Nucleus accumbens (tissue), 56 donors: ENCODE measurements at regions not wholly inside any gene's neighbourhood (a gene's known extent, or its start where the extent isn't known, plus 50 kb on each side); places are given as distances from the start of the nearest gene placed in this dataset.

Experiments used
- DNase-seq, 56 donors: peaks; one replicate each; lab custom pipeline; 2025; lab: John Stamatoyannopoulos, UW

GRCh38 chr12:116400636-116401372 is 123.3 kb upstream of the MED13L start:
- DNase-seq: peak in 3 of 56 donors; percentile 0 to 10 (median 5)

DNA sequence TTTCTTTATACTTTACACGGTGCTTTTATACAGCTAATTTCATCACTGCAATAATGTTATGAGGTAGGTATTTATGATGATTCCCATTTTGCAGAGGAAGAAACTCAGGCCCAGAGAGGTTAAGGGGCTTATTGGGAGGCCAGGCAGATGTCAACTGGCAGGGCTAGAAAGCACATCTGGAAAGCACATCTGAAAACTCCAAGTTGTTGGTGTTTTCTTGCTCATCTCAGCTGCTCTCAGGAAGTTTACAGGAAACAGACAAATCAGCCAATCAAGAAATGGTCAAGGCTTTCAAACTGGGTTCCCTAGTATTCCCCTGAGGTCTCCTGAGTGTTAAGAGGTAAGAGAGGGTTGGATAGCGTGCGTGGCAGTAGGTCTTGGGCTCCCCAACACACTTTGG is 124.1 kb upstream of the MED13L start:
- no peak for DNase-seq

- no peak for DNase-seq
Measured at GRCh38 chr12:116402163-116402939, 124.9 kb upstream of the MED13L start.

- DNase-seq: no peak
Measured at GRCh38 chr12:116403546-116403945, 126.1 kb upstream of the MED13L start.

DNA sequence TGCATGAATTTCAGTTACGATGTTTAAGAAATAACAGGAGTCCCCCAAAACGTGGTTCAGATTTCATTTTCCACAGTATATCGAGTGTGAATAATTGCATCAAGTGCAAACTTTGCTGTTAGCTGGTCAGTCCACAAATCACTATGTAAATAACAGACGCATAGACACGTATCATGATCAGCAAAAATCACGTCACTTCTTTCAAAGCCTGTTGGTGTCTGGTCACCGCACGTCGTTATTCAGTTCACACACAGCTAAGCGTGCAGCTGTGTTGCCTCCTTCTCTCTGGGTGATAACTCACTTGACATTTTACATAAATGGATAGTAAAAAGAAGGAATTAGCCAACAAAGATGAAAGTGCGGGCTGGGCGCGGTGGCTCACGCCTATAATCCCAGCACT is 126.8 kb upstream of the MED13L start:
- DNase-seq: no peak

DNA sequence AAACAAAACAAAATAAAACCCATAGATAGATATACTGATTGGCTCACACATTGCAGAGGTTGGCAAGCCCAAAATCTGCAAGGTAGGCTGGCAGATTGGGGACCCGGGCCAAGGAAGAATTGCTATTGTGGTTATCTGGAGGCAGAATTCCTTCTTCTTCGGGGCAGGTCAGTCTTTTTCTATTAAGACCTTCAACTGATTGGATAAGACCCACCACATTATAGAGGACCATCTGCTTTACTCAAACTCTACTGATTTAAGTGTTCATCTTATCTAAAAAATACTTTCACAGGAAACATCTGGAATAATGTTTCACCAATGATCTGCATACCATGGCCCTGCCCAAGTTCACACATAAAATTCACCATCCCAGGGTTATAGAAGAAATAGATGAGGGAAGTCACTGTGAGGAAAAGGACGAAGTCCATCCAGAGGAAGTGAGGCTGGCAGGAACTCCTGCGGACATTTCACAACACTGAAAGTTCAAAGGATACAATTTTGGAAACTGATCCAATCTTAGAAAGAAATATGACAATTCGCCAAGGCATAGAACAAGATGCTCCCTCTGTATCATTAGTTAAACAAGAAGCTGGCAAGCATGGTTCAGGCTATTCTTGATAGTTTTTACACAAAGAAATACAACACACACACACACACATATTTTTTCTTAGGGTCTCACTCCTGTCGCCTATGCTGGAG is 127.6 kb upstream of the MED13L start:
- no peak for DNase-seq

- peak in 10 of 56 donors; percentile 2 to 18 (median 11) for DNase-seq
Measured at GRCh38 chr12:116406529-116406928, 129.0 kb upstream of the MED13L start.

GRCh38 chr12:116408489-116409250 is 131.2 kb upstream of the MED13L start:
- no peak for DNase-seq

DNA sequence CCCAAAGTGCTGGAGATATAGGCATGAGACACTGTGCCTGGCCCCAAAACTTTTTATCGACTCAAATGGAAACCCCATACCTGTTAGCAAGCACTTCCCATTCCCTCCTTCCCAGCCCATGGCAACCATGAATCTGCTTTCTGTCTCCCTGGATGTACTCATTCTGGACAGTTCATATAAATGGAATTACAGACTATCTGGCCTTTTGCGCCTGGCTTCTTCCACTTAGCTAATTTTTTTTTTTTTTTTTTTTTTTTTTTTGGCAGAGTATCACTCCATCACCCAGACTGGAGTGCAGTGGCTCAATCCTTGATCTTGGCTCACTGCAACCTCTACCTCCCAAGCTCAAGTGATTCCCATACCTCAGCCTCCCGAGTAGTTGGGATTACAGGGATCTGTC is 134.5 kb upstream of the MED13L start:
- DNase-seq: no peak

- no peak for DNase-seq
Measured at GRCh38 chr12:116414891-116415290, 137.4 kb upstream of the MED13L start.

- no peak for DNase-seq
Measured at GRCh38 chr12:116415408-116416108, 138.1 kb upstream of the MED13L start.

DNA sequence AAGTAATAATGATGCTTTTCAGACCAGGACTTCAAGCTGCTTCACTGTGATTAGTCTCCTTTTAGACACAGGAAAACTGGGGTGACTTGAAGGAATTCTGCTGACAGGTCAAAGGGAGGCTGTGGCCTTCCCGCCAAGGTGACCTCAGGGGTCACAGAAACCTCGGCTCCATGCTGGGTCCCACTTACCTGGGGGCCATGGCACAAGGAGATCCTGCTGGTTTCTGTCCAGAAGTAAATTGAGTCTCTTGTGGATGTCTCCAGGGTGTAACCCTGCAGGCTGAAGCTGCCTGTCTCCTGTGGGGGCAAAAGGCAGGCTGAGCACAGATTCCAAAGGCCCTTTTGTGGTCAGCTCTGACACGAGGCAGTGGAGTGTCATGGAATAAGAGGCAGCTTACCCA is 138.7 kb upstream of the MED13L start:
- DNase-seq: no peak

- no peak for DNase-seq
Measured at GRCh38 chr12:116418551-116418950, 140.6 kb upstream of the MAP1LC3B2 start.

DNA sequence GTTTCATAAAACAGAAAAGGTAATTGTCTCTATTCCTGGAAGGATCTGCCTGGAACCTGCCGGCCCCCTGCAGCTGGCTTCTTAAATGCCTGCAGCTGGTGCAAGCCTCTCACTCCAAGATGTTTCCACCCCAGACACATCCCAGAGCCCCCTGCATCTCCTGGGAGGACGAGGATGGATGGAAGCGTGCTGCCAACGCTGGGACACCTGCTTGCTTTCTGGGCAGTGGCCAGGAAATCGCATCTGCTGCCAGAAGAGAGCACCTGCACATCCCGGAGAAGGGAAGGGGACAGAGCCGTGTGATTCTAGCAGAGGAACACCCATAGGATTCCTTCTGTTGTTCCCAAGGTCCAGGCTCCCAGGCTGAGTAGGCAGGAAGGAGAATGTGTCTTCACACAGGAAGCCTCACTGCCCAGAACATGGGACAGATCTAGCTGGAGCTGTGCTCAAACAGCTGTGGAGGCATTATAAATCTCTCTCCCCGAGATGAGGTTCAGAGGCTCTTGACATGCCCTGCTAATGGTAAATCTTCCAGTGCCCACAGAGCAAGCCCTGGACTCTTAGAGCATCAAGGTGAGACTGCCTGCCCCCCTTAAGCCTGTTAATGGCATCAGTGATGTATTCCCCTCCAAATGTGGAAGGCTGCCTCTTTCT is 138.8 kb upstream of the MAP1LC3B2 start:
- DNase-seq: no peak

DNA sequence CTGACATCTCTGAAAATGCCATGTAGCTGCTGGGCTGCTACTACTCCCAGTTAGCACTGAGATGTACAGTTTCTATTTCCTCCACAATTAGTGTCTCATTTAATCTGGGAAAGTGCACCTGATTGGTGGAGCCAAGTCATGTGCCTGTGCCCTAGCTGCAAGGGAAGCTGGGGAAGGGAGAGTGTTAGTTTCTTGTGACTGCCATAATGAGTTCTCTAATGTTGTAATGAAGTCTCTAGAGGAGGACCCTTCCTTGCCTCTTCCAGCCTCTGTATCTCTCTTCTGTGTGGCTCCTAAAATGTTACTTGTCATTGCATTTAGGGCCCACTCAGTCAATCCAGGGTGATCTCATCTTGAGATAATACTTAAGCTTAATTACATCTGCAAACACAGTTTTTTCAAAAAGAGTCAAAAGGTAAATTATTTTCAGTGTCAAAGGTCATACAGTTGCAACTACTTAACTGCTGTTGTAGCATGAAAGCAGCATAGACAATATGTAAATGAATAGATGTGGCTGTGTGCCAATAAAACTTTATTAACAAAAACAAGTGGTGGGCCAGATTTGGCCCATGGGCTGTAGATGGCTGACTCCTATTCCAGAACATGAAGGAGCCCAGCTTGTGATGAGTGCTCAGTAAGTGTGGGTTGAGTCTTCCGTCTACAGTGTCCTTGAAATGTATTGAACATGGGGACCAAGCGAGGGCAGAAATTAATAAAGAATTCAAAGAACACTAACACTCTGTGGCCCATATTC is 137.2 kb upstream of the MAP1LC3B2 start:
- DNase-seq: no peak

GRCh38 chr12:116423094-116423493 is 136.1 kb upstream of the MAP1LC3B2 start:
- no peak for DNase-seq

DNA sequence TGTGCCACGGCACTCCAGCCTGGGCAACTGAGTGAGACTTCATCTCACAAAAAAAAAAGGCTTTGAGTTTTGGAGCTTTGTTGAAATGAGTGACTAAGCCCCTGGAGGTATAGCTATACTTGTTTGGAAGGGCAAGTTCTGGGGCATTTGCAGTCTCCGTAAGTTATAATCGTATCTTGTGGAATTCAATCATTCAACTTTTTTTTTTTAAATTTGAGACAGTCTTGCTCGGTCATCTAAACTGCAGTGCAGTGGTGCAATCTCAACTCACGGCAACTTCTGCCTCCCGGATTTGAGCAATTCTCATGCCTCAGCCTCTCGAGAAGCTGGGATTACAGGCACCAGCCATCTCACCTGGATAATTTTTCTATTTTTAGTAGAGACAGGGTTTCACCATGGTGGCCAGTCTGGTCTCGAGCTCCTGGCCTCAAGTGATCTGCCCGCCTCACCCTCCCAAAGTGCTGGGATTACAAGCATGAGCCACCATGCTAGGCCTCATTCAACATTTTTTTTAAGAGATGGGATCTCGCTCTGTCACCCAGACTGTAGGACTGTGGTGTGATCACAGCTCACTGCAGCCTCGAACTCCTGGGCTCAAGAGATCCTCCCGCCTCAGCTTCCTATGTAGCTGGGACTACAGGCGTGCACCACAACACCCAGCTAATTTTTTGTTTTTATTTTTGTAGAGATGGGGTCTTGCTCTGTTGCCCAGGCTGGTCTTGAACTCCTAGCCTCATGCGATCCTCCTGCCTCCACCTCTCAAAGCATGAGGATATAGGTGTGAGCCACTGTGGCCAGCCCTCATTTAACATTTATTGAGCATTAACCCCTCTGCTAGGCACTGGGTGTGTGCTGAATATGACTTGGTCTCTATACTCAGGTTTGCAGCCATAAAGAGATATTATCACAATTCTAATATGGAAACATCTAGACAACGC is 133.7 kb upstream of the MAP1LC3B2 start:
- DNase-seq: no peak
